Cardiac septum (tissue), 1 donor: ENCODE measurements at regions not wholly inside any gene's neighbourhood (a gene's known extent, or its start where the extent isn't known, plus 50 kb on each side); places are given as distances from the start of the nearest gene placed in this dataset.
"Not testable (repeated sequence)": the region's sequence is repeated elsewhere in the genome, so short reads cannot be mapped to it uniquely, and the experiment has no call there.

Source experiments
- DNase-seq: peaks from one replicate; pipeline ENCODE4 v3.0.0-alpha.2; 2020; ENCODE audit warnings: low spot score
- intact Hi-C: fragments of 100-400 bp; cut with DNase I; formaldehyde crosslinking; loops from one replicate; pipeline ENCODE4 v1.14.0; 2022
- donor health status: DM: no; HTN: no; CAD: no.

DNA sequence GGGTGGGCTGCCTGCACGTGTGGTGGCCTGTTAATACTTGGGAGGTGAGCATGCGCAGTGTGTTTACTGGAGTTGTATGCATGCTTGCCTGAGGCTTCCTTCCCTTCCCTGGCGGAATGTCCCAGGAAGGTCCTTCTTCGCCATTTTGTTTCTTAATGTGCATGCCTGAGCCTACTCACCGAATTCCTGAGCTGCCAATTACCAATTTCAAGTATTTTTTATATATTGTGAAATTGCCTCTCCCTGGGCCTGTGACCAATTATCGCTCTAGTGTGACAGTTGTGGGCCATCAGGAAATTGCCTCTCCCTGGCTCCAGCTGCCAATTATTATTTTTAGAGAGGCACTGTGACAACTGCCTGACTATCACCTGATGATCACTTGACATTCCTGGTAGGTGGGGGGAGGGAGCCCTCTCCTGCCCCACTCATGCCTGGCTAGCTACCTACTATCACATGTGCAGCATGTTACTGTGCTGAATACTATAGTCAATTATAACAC, 70.0 kb downstream of the FAM50B start:
- no peak for DNase-seq

DNA sequence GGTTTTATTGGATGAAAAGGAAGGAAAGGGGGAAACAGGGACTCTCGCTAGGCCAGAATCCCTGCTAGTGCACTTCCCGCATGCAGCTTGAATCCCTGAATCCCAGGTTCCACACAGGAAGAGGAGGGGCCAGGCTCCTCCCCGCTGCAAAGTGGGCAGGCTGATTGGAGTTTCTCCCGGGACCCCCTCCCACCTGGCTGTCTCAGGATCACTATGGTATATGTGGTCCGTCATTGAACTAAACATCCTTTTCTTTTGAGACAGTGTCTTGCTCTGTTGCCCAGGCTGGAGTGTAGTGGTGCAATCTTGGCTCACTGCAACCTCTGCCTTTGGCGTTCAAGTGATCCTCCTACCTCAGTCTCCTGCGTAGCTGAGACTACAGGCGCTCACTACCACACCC, 70.7 kb downstream of the FAM50B start:
- DNase-seq: no peak
- intact Hi-C loops: no loop called here

More for the DNA sequence above, 70.0 kb downstream of the FAM50B start:
- intact Hi-C loops: no loop called here

DNA sequence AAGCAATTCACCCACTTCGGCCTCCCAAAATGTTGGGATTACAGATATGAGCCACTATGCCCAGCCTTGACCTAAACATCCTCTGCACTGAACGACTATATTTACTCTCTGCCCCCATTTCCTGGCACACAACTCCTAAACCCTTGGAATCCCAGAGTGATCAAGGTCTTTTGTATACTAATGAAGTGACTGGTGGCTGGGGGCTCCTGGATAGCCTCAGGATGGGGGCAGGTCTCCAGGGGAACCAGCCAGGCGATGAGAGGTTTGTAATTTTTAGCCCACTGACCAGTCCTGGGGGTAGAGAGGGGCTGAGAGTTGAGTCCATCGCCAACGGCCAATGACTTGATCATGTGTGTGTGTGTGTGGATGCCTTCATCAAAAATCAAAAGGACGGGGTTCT, 71.1 kb downstream of the FAM50B start:
- intact Hi-C loops: no loop called here
- no peak for DNase-seq

DNA sequence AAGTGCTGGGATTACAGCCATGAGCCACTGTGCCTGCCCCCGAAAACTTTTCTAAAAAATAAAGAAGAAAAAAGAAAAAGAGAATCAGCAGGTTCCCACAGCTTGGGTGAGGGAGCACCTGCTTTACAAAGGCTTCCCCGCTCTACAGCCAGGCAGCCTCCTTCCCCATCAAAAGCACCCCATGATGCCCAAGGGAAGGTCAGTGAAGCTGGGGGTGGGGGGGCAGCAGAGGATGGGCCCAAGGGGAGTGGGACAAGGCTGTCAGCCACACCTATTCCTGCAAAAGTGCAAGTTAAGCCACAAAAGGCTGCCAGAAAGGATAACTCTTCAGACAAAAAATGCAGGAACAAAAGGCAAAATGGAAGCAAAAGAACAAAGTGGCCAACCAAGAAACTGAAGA, 72.5 kb downstream of the FAM50B start:
- DNase-seq: no peak
- intact Hi-C loops: no loop called here

DNA sequence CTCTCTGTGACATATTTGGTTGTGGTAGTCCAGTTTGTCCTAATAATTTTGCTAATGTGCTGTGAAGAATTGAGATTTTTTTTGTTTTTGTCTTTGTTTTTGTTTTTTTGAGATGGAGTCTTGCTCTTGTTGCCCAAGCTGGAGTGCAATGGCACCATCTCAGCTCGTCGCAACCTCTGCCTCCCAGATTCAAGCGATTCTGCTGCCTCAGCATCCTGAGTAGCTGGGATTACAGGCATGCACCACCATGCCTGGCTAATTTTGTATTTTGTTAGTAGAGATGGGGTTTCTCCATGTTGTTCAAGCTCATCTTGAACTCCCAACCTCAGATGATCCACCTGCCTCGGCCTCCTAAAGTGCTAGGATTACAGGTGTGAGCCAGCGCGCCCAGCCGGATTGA, 73.4 kb downstream of the FAM50B start:
- intact Hi-C loops, DNase-seq: not testable (repeated sequence)

DNA sequence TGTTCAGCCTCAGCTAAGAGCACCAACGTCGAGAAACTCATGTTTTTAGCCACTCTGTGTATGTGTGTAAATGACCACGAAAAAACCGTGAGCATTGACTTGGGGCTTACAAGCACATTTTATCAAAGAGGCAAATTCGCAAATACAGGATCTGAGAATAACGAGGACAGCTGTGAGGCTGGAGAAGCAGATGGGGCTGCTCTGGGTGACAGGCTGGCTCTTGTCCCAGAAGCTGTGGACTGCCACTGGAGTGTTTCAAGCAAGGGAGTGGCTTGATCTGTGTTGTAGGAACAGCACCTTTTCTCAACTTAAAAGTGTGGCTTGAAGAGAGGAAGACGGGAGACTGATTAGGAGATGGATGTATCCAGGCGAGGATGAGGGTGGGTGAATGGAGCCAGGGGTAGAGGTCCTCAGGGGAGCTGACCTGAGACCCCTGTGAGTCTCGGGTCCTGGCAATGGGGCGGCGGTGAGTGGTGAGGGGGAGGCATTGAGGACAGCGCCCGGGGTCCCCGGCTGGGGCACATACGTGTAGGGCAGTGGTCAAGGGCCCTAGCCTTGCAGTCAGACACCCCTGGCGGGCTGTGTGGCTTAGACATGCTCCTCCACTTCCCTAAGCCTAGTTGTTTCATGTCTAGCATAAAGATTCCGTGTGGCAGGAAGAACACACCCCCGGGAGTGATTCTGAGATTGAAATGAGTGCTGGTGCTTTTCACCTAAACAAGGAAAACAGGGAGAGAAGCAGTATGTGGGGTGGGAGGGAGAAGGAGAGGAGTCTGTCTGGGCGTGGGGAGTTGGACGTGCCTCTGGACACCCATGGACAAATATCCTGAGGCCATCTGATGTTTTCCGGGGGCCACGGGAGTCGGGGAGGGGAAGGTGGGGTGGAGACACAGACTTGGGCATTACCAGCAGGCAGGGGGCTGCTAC, 76.3 kb downstream of the FAM50B start:
- intact Hi-C loops, DNase-seq: not testable (repeated sequence)

DNA sequence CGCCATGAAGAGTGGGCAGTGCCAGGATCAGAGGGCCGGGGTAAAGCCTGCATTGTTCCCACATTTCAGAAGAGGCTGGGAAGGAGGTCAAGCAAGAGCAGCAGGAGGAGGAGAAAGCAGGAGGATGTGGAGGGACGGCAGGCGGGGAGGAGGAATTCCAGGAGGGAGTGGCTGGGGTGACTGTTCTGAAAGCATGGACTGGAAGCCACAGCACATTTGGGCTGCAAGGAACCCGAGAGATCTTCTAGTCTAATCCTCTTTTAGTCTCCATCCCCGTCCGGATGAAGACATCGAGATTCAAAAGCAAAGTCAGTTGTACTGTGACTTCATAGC, 76.9 kb downstream of the FAM50B start:
- intact Hi-C loops: no loop called here
- DNase-seq: no peak

DNA sequence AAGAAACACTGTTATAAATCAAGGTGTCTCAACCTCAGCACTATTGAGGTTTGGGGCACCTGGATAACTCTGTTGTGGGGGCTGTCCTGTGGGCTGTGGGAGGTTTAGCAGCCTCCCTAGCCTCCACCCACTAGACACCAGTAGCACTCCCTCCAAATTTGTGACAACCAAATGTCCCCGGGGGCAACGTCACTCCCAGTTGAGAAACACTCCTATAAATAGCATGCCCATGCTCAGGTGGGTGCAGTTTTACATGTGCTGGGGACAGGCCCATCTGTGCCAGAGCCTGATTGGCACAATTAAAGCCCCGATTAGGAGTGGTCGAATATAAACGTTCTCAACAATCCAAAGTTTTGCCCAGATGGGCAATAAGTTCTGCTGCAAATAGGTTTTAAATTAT, 78.9 kb downstream of the FAM50B start:
- intact Hi-C loops: no loop called here

DNA sequence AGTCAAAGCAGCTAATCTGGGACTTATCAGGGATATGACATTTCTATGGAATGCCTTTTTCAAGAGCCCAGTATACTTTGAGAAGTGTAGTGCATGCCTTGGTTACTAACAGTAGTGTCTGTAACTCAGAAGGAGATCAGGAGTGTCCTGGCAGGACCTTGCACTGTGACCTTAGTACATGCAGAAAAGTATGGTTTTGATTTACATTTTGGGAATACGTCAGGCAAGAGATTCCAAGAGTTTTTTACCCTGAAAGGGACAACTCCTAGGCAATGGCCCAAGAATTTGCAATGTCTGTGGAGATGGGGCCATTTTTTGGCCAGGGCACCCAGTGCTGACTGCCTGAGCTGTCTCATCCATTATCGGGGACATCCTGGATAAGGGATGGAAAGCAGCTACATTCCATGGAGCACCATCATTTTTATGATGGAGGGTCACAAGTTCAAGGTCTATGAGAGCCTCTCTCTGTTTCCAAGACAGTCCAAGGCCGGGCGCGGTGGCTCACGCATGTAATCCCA, 80.2 kb downstream of the FAM50B start:
- intact Hi-C loops: no loop called here
- no peak for DNase-seq

More for the DNA sequence above, 78.9 kb downstream of the FAM50B start:
- DNase-seq: no peak

DNA sequence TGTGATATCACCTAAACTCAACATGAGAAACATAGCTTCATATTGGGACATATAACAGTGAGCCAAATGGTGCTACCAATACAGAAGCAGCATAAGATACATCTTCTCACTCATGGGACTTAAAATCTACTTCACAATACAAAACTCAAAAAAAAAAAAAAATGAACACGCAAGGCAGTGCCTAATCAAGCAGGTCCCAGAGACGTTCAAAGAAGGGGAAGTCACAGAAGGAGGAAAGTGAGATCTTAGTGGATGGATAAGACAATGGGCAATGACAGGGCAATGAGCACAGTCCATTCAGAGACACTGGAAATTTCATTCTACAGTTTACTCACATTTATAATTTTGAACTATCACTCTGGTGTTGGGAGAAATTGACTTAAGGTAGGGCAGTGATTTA, 88.3 kb downstream of the FAM50B start:
- intact Hi-C loops: loop anchor here (5.0 kb wide), 1 partner anchor 50 kb away; no protein-coding TSS in a partner anchor

DNA sequence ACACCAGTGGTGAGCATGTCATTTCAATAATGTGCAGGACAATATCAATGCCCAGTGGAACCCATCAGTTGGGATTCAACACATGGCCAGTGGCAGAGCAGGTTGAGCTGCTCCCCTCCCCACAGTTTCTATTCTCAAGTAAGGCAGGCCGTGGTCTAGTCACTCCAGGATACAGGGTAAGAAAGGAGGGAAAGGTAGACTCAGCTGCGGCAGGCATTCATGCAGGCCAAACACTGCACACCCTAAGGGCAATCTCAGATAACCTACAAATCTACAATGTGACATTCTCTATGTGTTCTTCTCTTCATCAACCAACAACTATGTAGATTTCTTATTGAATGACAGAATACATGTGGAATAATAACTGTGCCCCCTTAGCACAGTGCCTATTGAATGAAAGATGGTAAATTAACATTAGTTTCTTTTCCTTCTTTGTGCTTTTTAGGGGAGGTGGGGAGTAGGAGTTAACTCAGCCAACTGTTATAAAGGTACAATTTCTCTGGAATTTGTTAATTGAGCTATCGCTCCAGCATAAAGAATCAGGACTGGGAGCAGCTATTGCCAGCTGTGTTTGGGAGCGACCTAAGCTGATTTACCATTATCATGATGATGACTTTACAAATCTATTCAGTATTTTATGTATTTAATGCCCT, 89.7 kb downstream of the FAM50B start:
- intact Hi-C loops: loop anchor here (5.0 kb wide), 1 partner anchor 48 kb away; no protein-coding TSS in a partner anchor
- DNase-seq: no peak

More for the DNA sequence above, 88.3 kb downstream of the FAM50B start:
- DNase-seq: no peak

DNA sequence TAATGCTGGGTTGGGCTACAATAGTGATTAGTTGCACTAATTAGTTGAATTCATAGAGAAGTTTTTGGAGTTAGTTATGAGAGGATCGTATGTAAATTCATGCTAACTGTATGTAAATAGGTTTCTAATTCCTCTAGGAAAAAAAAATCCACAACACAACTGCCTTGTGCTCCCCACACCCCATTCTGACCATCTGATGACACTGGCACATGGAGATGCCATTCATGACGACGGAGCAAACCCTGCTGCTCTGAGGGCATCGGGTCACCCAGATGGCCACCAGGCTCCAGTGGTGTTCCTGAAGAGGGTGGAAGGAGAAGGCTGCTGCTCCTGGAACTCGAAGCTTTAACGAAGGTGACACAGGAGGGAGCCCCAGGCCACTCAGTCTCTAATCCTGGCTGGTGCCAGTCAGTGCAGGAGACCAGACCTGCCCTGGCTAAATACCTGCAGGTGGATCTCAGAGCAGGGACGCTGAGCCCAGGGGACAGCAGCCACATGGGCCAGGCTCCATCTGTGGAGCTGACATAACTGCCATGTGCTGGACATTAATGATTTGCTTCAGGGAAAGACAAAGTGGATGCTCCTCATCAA, 90.3 kb downstream of the FAM50B start:
- intact Hi-C loops: loop anchor here (5.0 kb wide), 1 partner anchor 48 kb away; no protein-coding TSS in a partner anchor

DNA sequence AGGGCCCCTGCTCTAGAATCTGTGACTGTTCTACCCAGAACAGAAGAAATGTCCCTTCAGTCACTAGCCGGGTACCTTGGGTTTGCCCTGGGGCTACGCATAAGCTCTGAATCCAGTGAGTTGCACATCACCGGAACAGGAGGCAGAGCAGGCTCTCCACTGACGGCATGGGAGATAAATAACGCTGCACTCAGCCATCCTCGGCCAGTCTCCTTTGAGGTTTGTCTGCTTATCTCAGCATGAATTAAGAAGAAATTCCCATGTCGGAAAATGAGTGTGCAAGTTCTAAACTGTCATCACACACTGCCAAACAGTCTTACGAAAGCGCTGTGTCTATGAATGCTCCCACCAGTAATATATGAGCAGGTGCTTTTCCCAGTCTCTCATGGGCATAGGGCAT, 90.8 kb downstream of the FAM50B start:
- intact Hi-C loops: loop anchor here (5.0 kb wide), 1 partner anchor 47 kb away; no protein-coding TSS in a partner anchor
- no peak for DNase-seq

More for the DNA sequence above, 90.3 kb downstream of the FAM50B start:
- no peak for DNase-seq

DNA sequence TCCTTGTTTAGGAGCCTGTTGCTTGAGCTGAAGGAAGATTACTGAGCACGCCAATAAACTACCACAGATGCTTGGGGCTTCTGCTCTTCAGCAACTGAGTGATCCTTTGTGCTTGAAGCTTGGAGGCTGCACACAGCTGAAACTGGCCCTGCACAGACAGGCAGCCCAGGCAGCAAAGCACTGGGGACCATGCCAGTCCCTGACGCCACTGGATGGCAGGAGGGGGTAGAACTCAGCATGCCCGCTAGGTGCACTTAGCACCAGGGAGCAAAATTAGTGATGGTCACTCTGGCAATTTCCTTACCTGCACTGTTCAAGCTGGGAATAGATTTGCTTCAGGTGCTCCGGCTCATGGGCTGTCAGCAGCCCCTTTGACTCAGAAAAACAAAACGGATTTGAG, 91.5 kb downstream of the FAM50B start:
- no peak for DNase-seq
- intact Hi-C loops: no loop called here

DNA sequence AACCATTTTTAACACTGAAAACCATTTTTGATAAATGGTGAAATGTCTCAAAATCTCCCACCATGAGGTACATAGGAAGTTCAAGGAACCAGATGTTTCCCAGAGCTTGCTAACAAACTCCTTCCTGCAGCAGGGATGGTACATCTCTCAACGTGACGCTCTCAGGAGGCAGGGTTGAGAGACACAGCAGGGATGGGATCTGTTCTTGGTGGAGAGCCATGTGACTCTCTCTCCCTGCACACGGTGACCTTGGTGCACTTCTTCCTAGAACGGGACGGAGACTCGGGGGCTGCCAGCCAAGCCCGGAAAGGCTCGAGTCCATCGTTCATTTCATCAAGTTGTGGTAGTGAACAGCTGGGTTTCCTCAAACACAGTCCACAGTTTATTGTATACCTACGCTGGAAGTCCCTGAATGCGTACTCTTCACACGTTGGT, 94.2 kb downstream of the FAM50B start:
- intact Hi-C loops: no loop called here
- DNase-seq: no peak

DNA sequence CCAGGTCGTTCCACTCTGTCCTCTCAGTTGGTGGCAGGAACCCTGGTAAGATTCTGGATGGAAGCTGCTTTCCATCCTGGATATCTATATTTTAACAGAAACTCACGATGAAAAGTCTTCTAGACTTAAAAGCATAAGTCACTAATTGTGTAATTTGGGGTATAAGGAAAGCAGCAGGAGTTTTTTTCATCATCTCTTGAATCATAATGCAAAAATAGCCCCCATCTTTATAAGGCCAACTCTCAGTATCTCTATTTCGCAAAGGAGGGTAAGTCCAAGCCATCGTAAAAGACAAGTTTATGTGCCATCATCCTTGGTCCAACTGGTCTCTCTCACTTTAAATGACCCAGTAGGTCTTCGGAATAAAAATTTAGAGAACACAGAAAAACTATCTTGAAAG, 95.1 kb downstream of the FAM50B start:
- intact Hi-C loops: no loop called here
- no peak for DNase-seq

DNA sequence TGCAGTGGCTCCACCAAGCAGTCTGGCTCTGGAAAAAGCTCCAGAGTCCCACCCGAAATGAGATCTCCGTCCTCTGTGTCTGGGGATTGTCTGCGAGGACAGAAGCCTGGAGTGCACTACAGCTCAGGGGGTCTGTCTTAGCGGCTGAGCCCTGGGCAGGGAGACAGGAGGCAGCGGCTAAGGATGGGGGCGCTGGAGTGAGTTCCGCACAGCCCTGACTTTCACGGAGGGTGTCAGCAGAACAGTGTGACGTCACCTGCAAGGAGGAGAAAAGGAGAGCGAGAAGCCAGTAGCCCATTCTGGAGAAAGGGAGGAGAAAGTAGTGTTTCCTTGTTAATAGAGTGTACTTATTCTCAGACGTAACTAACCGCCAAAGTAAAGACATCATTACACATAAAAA, 97.6 kb downstream of the FAM50B start:
- DNase-seq: no peak
- intact Hi-C loops: no loop called here

DNA sequence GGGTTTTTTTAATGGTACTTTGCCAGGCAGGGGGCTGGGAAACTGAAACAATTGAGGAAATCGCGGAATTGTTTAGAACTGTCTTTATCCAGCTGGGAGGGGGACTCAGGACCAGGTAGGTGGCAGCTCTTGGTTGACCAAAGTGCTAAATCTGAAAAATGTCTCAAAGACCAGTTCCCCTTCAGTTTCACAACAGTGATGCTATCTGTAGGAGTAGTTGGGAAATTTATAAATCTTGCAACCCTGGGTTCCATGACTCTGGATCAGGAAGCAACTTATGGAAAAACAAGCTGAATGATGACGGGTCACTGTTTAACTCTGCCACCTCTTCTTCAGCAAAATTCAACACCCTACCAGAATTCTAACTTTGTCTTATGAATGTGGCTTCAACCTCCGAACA, 99.7 kb downstream of the FAM50B start:
- DNase-seq: no peak
- intact Hi-C loops: no loop called here

DNA sequence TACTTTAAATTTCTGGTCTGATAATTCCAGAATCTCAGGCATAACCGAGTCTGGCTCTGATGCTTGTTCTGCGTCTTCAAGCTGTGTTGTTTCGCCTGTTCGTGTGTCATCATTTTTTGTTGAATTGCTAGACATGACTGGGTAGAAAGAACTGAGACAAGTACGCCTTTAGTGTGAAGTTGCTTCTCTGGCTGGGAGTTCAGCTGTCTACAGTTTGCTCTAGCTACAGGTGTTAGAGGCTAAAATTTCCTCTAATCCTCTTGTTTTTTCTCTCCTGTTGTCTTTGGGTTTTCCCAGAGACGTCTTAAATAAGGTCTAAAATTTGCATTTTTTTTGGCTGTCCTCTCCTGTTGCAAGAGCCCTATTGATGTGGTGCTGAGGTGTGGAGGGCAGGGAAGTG, 100.3 kb downstream of the FAM50B start:
- no peak for DNase-seq
- intact Hi-C loops: no loop called here

DNA sequence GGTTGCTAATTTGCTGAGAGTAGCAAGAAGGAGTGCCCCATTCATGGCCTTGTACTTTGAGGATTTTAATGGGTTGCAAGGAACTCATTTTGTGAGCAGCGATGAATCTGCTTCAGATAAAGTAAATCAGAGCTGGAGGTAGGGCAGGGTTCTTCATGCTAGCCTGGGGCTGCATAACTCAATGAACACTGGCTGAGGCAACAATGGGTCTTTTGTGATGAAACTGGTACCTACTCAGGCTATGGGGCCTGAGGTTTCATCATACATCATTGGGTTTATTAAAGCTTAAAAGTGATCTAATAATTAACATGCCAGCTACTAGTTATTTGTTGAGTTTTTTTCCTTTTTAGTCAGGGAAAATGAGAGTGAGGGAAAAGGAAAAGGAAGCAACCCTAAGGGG, 106.9 kb downstream of the FAM50B start:
- DNase-seq: no peak

More for the DNA sequence above, 106.9 kb downstream of the FAM50B start:
- intact Hi-C loops: no loop called here
